Astrocyte (in vitro differentiated cells and primary cell): ENCODE measurements at regions not wholly inside any gene's neighbourhood (a gene's known extent, or its start where the extent isn't known, plus 50 kb on each side); places are given as distances from the start of the nearest gene placed in this dataset.

Source experiments
- DNase-seq: peaks from one replicate; pipeline ENCODE4 v3.0.0-alpha.2; 2010; ENCODE audit warnings: low read depth
- FAIRE-seq: peaks from 2 replicates; lab custom pipeline; 2011; peaks lifted over from hg19 to GRCh38; lab: Jason Lieb, UNC
- H2AFZ ChIP-seq: 2 replicates; pipeline ENCODE4 v1.6.0; 2012; ENCODE audit warnings: low read depth, low read length, inconsistent platforms
- H3K27ac ChIP-seq: 2 replicates; pipeline ENCODE4 v1.5.1; 2011; ENCODE audit warnings: low read depth, low read length, inconsistent platforms
- H3K27me3 ChIP-seq: 2 replicates; pipeline ENCODE4 v1.6.0; 2011; ENCODE audit warnings: low read length, inconsistent platforms; ENCODE audit not compliant: insufficient read depth
- H3K36me3 ChIP-seq: 2 replicates; pipeline ENCODE4 v1.5.1; 2011; ENCODE audit warnings: low read length, inconsistent platforms; ENCODE audit not compliant: insufficient read depth
- H3K4me1 ChIP-seq: 2 replicates; pipeline ENCODE4 v1.5.1; 2011; ENCODE audit warnings: low read length, inconsistent platforms; ENCODE audit not compliant: insufficient read depth
- H3K4me2 ChIP-seq: 2 replicates; pipeline ENCODE4 v1.6.0; 2012; ENCODE audit warnings: low read length, inconsistent platforms
- H3K4me3 ChIP-seq: 2 replicates; pipeline ENCODE4 v1.5.1; 2011; ENCODE audit warnings: low read depth, mild to moderate bottlenecking, low read length, inconsistent platforms; ENCODE audit not compliant: insufficient read depth
- H3K79me2 ChIP-seq: 2 replicates; pipeline ENCODE4 v1.6.0; 2012; ENCODE audit warnings: mild to moderate bottlenecking, low read length, inconsistent platforms; ENCODE audit not compliant: insufficient read depth
- H3K9ac ChIP-seq: 2 replicates; pipeline ENCODE4 v1.6.0; 2012; ENCODE audit warnings: mild to moderate bottlenecking, low read length, inconsistent platforms
- H3K9me3 ChIP-seq: 2 replicates; pipeline ENCODE4 v1.5.1; 2012; ENCODE audit warnings: low read depth, mild to moderate bottlenecking, low read length, inconsistent platforms; ENCODE audit not compliant: insufficient read depth
- H4K20me1 ChIP-seq: 2 replicates; pipeline ENCODE4 v1.6.0; 2012; ENCODE audit warnings: low read length, inconsistent platforms; ENCODE audit not compliant: insufficient read depth
- H3K27ac Mint-ChIP-seq: one replicate; pipeline ENCODE4 v1.8.0; 2021; ENCODE audit warnings: mild to moderate bottlenecking, mixed read lengths; ENCODE audit not compliant: unreplicated experiment
- H3K27me3 Mint-ChIP-seq: one replicate; pipeline ENCODE4 v1.8.0; 2021; ENCODE audit warnings: low read depth, mixed read lengths; ENCODE audit not compliant: unreplicated experiment
- H3K36me3 Mint-ChIP-seq: one replicate; pipeline ENCODE4 v1.8.0; 2021; ENCODE audit warnings: low read depth, mixed read lengths; ENCODE audit not compliant: unreplicated experiment
- H3K4me1 Mint-ChIP-seq: one replicate; pipeline ENCODE4 v1.8.0; 2021; ENCODE audit warnings: low read depth, mixed read lengths; ENCODE audit not compliant: unreplicated experiment
- H3K4me3 Mint-ChIP-seq: one replicate; pipeline ENCODE4 v1.8.0; 2021; ENCODE audit warnings: mild to moderate bottlenecking, moderate library complexity, mixed read lengths; ENCODE audit not compliant: unreplicated experiment
- H3K9me3 Mint-ChIP-seq: one replicate; pipeline ENCODE4 v1.8.0; 2021; ENCODE audit warnings: mild to moderate bottlenecking, mixed read lengths; ENCODE audit not compliant: unreplicated experiment
- CTCF ChIP-seq: IDR thresholded peaks from 2 replicates; pipeline ENCODE4 v1.5.1; 2011; ENCODE audit warnings: low read depth, mild to moderate bottlenecking, inconsistent platforms, low read length, moderate library complexity; ENCODE audit not compliant: insufficient read depth
- EZH2 ChIP-seq: IDR thresholded peaks from 2 replicates; pipeline ENCODE4 v1.6.1; 2012; ENCODE audit warnings: mild to moderate bottlenecking, low read length, inconsistent platforms; ENCODE audit not compliant: insufficient read depth

- H3K27ac ChIP-seq = no peak overlapping the region
- H3K79me2 ChIP-seq = no peaks in the 10 kb centered on the region
- Mint-ChIP-seq H3K27ac (no peak overlapping the region), H3K9me3 (no peaks in the 10 kb centered on the region), H3K4me1 (no peaks in the 10 kb centered on the region), H3K36me3 (no peaks in the 10 kb centered on the region), H3K4me3 (no peak overlapping the region), H3K27me3 (no peaks in the 10 kb centered on the region)
- no peaks in the 10 kb centered on the region for H3K9me3 ChIP-seq
- no peaks in the 10 kb centered on the region for H3K27me3 ChIP-seq
- no peak overlapping the region for H3K4me2 ChIP-seq
- H3K9ac ChIP-seq = no peak overlapping the region
- no peaks in the 10 kb centered on the region for H3K36me3 ChIP-seq
- DNase-seq (no peak), FAIRE-seq (no peak)
- H2AFZ ChIP-seq = no peak overlapping the region
- TF ChIP-seq EZH2 (no peak), CTCF (no peak)
- no peak overlapping the region for H3K4me3 ChIP-seq
- no peaks in the 10 kb centered on the region for H3K4me1 ChIP-seq
- H4K20me1 ChIP-seq = no peaks in the 10 kb centered on the region
Measured at GRCh38 chr6:48809700-48810099, 653.4 kb downstream of the MMUT start.

- no peaks in the 10 kb centered on the region for H3K36me3 ChIP-seq
- H3K36me3 Mint-ChIP-seq = no peaks in the 10 kb centered on the region
- no peak overlapping the region for H3K9ac ChIP-seq
- H4K20me1 ChIP-seq = no peaks in the 10 kb centered on the region
- no peak overlapping the region for H3K4me3 Mint-ChIP-seq
- DNase-seq (no peak), FAIRE-seq (no peak)
- no peak overlapping the region for H3K4me2 ChIP-seq
- no peaks in the 10 kb centered on the region for H3K79me2 ChIP-seq
- H3K4me1 ChIP-seq = no peaks in the 10 kb centered on the region
- H3K9me3 Mint-ChIP-seq = no peaks in the 10 kb centered on the region
- no peak for TF ChIP-seq EZH2
- no peak for TF ChIP-seq CTCF
- H3K4me1 Mint-ChIP-seq = no peaks in the 10 kb centered on the region
- no peaks in the 10 kb centered on the region for H3K9me3 ChIP-seq
- H2AFZ ChIP-seq = no peak overlapping the region
- H3K27me3 ChIP-seq = no peaks in the 10 kb centered on the region
- no peaks in the 10 kb centered on the region for H3K27me3 Mint-ChIP-seq
- H3K27ac ChIP-seq = no peak overlapping the region
- H3K27ac Mint-ChIP-seq = no peak overlapping the region
- H3K4me3 ChIP-seq = no peak overlapping the region
Measured at GRCh38 chr6:48809245-48809644, 653.8 kb downstream of the MMUT start.

- FAIRE-seq (no peak), DNase-seq (no peak)
- Mint-ChIP-seq H3K4me1 (no peaks in the 10 kb centered on the region), H3K9me3 (no peaks in the 10 kb centered on the region), H3K36me3 (no peaks in the 10 kb centered on the region), H3K4me3 (no peak overlapping the region), H3K27ac (no peak overlapping the region), H3K27me3 (no peaks in the 10 kb centered on the region)
- no peak for TF ChIP-seq CTCF
- no peak for TF ChIP-seq EZH2
- Histone ChIP-seq H3K9ac (no peak overlapping the region), H3K79me2 (no peaks in the 10 kb centered on the region), H2AFZ (no peak overlapping the region), H3K36me3 (no peaks in the 10 kb centered on the region), H3K27me3 (no peaks in the 10 kb centered on the region), H4K20me1 (no peaks in the 10 kb centered on the region), H3K4me2 (no peak overlapping the region), H3K9me3 (no peaks in the 10 kb centered on the region), H3K4me3 (no peak overlapping the region), H3K27ac (no peak overlapping the region), H3K4me1 (no peaks in the 10 kb centered on the region)
Measured at GRCh38 chr6:48798296-48798695, 664.8 kb downstream of the MMUT start.
